ENCODE measurements at regions not wholly inside any gene's neighbourhood (a gene's known extent, or its start where the extent isn't known, plus 50 kb on each side); places are given as distances from the start of the nearest gene placed in this dataset.

GRCh38 chr14:98943907-98944306 is 328.1 kb downstream of the BCL11B start:
- Histone ChIP-seq H3K4me3 (ENCODE audit: low read length) (no peak overlapping the region), H3K36me3 (ENCODE audit: control insufficient read depth, insufficient read depth, low read length) (no peaks in the 10 kb centered on the region), H3K4me1 (ENCODE audit: control insufficient read depth, insufficient read depth, low read length) (no peaks in the 10 kb centered on the region), H3K9me3 (ENCODE audit: control insufficient read depth, insufficient read depth, low read length) (no peaks in the 10 kb centered on the region), H3K27me3 (ENCODE audit: control insufficient read depth, insufficient read depth, low read length) (no peaks in the 10 kb centered on the region), H3K27ac (ENCODE audit: low read length) (no peak overlapping the region)
- H3K9me3 Mint-ChIP-seq: no peaks in the 10 kb centered on the region
- ATAC-seq (no peak), DNase-seq (no peak)
- H3K4me3 Mint-ChIP-seq: no peak overlapping the region
- no peak overlapping the region for H3K27ac Mint-ChIP-seq
- H3K4me1 Mint-ChIP-seq: no peaks in the 10 kb centered on the region
- H3K27me3 Mint-ChIP-seq (ENCODE audit: low read depth in 2 of 2): peaks cover 22 to 64% of the 10 kb centered on the region in 2 donors
- WGBS (ENCODE audit: insufficient coverage): 90% methylated on average over 6 of the region's 6 CpGs
- no peaks in the 10 kb centered on the region for H3K36me3 Mint-ChIP-seq
- no peak for TF ChIP-seq CTCF (IDR thresholded peaks at IDR 0.05)
- intact Hi-C loops (cut with micrococcal nuclease): no loop called here

- Mint-ChIP-seq H3K9me3 (no peaks in the 10 kb centered on the region), H3K27ac (no peak overlapping the region), H3K4me3 (no peak overlapping the region), H3K4me1 (no peaks in the 10 kb centered on the region), H3K36me3 (no peaks in the 10 kb centered on the region), H3K27me3 (ENCODE audit: low read depth in 2 of 2) (peaks cover 19 to 53% of the 10 kb centered on the region in 2 donors)
- no peak overlapping the region for H3K4me3 ChIP-seq (ENCODE audit: low read length)
- no peaks in the 10 kb centered on the region for H3K36me3 ChIP-seq (ENCODE audit: control insufficient read depth, insufficient read depth, low read length)
- DNase-seq (no peak), ATAC-seq (no peak)
- WGBS (ENCODE audit: insufficient coverage): 93% methylated on average over 3 of the region's 5 CpGs
- no peak overlapping the region for H3K27ac ChIP-seq (ENCODE audit: low read length)
- intact Hi-C loops (cut with micrococcal nuclease): no loop called here
- no peaks in the 10 kb centered on the region for H3K27me3 ChIP-seq (ENCODE audit: control insufficient read depth, insufficient read depth, low read length)
- no peaks in the 10 kb centered on the region for H3K9me3 ChIP-seq (ENCODE audit: control insufficient read depth, insufficient read depth, low read length)
- no peak for TF ChIP-seq CTCF (IDR thresholded peaks at IDR 0.05)
- no peaks in the 10 kb centered on the region for H3K4me1 ChIP-seq (ENCODE audit: control insufficient read depth, insufficient read depth, low read length)
Observed at GRCh38 chr14:98944989-98945388, 327.0 kb downstream of the BCL11B start.

DNA sequence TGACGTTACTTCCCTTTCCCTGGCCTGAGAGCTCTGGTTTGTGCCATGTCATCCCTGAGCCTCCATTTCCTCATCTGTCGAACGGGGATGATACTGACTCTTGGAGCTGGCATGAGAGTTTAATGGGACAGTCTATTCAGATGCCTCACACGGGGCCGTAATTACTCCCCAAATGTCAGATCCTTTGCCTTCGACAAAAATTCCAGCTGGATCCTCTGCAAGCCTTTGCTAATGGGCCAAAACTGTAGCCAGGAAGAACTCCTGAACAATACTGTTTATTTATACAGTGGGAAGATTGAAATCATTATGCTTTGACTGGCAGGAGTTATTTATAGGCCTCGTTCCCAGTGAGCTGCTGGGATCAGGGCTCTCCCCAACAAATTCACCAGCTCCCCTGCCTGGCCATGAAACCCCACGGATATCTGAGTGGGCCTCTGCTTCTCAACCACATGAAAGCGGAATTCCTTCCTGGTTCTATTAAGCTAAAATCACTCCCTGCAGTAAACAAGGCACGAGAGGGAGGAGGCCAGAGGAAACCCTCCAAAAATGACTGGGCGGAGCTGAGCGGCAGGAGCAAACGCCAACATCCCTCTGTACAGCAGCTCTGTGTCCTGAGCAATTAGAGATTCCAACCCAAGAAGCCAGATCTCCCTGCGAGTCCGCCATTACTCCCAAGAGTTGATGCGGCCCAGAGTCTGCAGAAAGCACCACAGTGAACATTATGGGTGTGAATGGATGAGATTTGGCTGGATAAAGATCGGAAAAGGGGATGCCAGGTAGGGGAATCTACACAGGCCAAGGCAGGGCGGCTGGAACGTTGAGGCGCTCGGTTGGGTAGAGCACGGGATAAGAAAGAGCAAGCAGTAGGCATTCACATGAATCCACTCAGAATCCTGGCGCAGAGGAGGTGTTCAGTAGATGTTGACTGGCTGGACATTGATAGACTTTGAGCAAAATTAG is 326.1 kb downstream of the BCL11B start:
- DNase-seq: no peak
- Histone ChIP-seq H3K27ac (ENCODE audit: low read length) (no peak overlapping the region), H3K36me3 (ENCODE audit: control insufficient read depth, insufficient read depth, low read length) (no peaks in the 10 kb centered on the region), H3K4me1 (ENCODE audit: control insufficient read depth, insufficient read depth, low read length) (no peaks in the 10 kb centered on the region), H3K9me3 (ENCODE audit: control insufficient read depth, insufficient read depth, low read length) (no peaks in the 10 kb centered on the region), H3K27me3 (ENCODE audit: control insufficient read depth, insufficient read depth, low read length) (no peaks in the 10 kb centered on the region), H3K4me3 (ENCODE audit: low read length) (no peak overlapping the region)
- no peaks in the 10 kb centered on the region for H3K36me3 Mint-ChIP-seq
- no peaks in the 10 kb centered on the region for H3K4me1 Mint-ChIP-seq
- H3K9me3 Mint-ChIP-seq: no peaks in the 10 kb centered on the region
- 68% methylated on average over 23 of the region's 23 CpGs for WGBS (ENCODE audit: insufficient coverage)
- no peak overlapping the region for H3K27ac Mint-ChIP-seq
- intact Hi-C loops (cut with micrococcal nuclease): no loop called here
- no peak for ATAC-seq
- H3K4me3 Mint-ChIP-seq: no peak overlapping the region
- peaks cover 15 to 45% of the 10 kb centered on the region in 2 donors for H3K27me3 Mint-ChIP-seq (ENCODE audit: low read depth in 2 of 2)
- TF ChIP-seq CTCF (IDR thresholded peaks at IDR 0.05): no peak
